ENCODE measurements at regions not wholly inside any gene's neighbourhood (a gene's known extent, or its start where the extent isn't known, plus 50 kb on each side); places are given as distances from the start of the nearest gene placed in this dataset.

DNA sequence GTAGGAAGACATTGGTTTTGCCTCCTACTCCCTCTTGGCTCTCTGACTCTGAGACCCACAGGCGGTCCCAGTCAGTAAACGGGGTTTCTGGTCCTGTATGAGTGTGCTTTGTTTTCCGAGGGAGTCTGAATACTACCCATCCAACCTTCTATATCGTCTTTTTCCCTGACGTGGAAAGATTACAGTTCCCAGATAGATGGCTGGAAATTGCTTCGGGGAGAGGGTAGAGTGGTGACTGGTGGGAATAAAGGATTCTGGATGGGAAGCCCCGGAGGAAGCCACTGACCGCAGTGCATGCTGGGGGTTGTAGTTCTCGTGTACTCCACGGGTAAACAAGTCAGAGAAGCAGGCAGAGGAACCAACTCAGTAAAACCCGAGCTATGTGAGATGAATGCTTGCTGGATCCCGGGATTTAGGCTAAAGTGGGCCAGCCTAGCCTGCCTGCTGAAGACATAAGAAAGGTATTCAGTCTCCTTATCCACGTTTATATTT is 66.2 kb upstream of the IRF2BP2 start:
- Histone ChIP-seq H2AFZ (ENCODE audit: low read depth, low read length) (peak overlapping the region; percentile 83), H3K27ac (ENCODE audit: low read length) (peak overlapping the region; percentile 59), H3K79me2 (replicated peaks; ENCODE audit: insufficient read depth, low read length) (no peaks in the 10 kb centered on the region), H3F3A (ENCODE audit: insufficient read depth, low read length, poor library complexity, severe bottlenecking) (no peaks in the 10 kb centered on the region), H3K9me2 (ENCODE audit: insufficient read depth, low read length) (no peaks in the 10 kb centered on the region), H3K9ac (ENCODE audit: low read length) (peak overlapping the region; percentile 6), H3K4me3 (ENCODE audit: low read length) (peak overlapping the region; percentile 44), H3K36me3 (ENCODE audit: insufficient read depth, low read length) (no peaks in the 10 kb centered on the region), H3K4me2 (ENCODE audit: low read length) (no peak overlapping the region), H3K27me3 (ENCODE audit: insufficient read depth, low read depth, low read length) (no peaks in the 10 kb centered on the region), H4K20me1 (ENCODE audit: insufficient read depth) (no peaks in the 10 kb centered on the region), H3K9me3 (ENCODE audit: low read length) (no peaks in the 10 kb centered on the region)
- TF ChIP-seq SMC3 (conservative IDR thresholded peaks at IDR 0.05; ENCODE audit: poor library complexity), result peak; percentile 26
- TF ChIP-seq EP300 (conservative IDR thresholded peaks at IDR 0.05; ENCODE audit: poor library complexity, severe bottlenecking), result no peak
- no peak for TF ChIP-seq TAF1 (IDR thresholded peaks at IDR 0.05; ENCODE audit: low read depth)
- TF ChIP-seq, protein P1, sequence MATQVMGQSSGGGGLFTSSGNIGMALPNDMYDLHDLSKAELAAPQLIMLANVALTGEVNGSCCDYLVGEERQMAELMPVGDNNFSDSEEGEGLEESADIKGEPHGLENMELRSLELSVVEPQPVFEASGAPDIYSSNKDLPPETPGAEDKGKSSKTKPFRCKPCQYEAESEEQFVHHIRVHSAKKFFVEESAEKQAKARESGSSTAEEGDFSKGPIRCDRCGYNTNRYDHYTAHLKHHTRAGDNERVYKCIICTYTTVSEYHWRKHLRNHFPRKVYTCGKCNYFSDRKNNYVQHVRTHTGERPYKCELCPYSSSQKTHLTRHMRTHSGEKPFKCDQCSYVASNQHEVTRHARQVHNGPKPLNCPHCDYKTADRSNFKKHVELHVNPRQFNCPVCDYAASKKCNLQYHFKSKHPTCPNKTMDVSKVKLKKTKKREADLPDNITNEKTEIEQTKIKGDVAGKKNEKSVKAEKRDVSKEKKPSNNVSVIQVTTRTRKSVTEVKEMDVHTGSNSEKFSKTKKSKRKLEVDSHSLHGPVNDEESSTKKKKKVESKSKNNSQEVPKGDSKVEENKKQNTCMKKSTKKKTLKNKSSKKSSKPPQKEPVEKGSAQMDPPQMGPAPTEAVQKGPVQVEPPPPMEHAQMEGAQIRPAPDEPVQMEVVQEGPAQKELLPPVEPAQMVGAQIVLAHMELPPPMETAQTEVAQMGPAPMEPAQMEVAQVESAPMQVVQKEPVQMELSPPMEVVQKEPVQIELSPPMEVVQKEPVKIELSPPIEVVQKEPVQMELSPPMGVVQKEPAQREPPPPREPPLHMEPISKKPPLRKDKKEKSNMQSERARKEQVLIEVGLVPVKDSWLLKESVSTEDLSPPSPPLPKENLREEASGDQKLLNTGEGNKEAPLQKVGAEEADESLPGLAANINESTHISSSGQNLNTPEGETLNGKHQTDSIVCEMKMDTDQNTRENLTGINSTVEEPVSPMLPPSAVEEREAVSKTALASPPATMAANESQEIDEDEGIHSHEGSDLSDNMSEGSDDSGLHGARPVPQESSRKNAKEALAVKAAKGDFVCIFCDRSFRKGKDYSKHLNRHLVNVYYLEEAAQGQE (IDR thresholded peaks at IDR 0.05; ENCODE audit: borderline replicate concordance), result peak; percentile 89
- TF ChIP-seq, protein P2, sequence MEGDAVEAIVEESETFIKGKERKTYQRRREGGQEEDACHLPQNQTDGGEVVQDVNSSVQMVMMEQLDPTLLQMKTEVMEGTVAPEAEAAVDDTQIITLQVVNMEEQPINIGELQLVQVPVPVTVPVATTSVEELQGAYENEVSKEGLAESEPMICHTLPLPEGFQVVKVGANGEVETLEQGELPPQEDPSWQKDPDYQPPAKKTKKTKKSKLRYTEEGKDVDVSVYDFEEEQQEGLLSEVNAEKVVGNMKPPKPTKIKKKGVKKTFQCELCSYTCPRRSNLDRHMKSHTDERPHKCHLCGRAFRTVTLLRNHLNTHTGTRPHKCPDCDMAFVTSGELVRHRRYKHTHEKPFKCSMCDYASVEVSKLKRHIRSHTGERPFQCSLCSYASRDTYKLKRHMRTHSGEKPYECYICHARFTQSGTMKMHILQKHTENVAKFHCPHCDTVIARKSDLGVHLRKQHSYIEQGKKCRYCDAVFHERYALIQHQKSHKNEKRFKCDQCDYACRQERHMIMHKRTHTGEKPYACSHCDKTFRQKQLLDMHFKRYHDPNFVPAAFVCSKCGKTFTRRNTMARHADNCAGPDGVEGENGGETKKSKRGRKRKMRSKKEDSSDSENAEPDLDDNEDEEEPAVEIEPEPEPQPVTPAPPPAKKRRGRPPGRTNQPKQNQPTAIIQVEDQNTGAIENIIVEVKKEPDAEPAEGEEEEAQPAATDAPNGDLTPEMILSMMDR (IDR thresholded peaks at IDR 0.05; ENCODE audit: poor library complexity, severe bottlenecking), result no peak
- peak; percentile 13 for TF ChIP-seq POLR2AphosphoS5 (IDR thresholded peaks at IDR 0.05)
- TF ChIP-seq MXI1 (conservative IDR thresholded peaks at IDR 0.05; ENCODE audit: poor library complexity, severe bottlenecking), result no peak
- no peak for TF ChIP-seq EZH2 (IDR thresholded peaks at IDR 0.05; ENCODE audit: borderline replicate concordance, insufficient read depth, low read length, poor library complexity, severe bottlenecking)
- TF ChIP-seq RAD21 (conservative IDR thresholded peaks at IDR 0.05), result no peak

DNA sequence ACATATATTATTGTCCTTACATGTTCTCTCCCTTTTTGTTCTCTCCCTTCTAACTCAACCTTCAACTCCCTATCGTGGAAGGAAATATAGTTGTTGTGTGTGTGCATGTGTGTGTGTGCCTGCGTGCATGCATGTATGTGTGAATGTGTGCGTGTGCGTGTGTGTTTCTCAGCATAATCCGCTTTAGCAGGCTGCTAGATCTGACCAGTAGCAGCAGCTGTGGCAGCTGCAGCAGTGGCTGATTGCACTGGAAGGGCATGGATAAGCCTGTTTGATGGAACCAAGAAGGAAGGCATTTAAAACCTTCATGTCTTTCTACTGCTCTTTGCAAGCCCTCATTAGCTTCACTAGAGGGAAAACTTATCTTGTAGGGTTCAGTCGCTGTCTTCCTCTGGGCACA is 65.6 kb upstream of the IRF2BP2 start:
- H3K4me3 ChIP-seq (ENCODE audit: low read length), result peak overlapping the region; percentile 44
- TF ChIP-seq MXI1 (conservative IDR thresholded peaks at IDR 0.05; ENCODE audit: poor library complexity, severe bottlenecking) (no peak), RAD21 (conservative IDR thresholded peaks at IDR 0.05) (no peak), EZH2 (IDR thresholded peaks at IDR 0.05; ENCODE audit: borderline replicate concordance, insufficient read depth, low read length, poor library complexity, severe bottlenecking) (no peak), SMC3 (conservative IDR thresholded peaks at IDR 0.05; ENCODE audit: poor library complexity) (no peak), POLR2AphosphoS5 (IDR thresholded peaks at IDR 0.05) (no peak), TAF1 (IDR thresholded peaks at IDR 0.05; ENCODE audit: low read depth) (no peak), EP300 (conservative IDR thresholded peaks at IDR 0.05; ENCODE audit: poor library complexity, severe bottlenecking) (no peak)
- TF ChIP-seq, protein P2 (IDR thresholded peaks at IDR 0.05; ENCODE audit: poor library complexity, severe bottlenecking), result no peak
- TF ChIP-seq, protein P1 (IDR thresholded peaks at IDR 0.05; ENCODE audit: borderline replicate concordance), result no peak
- no peaks in the 10 kb centered on the region for H3K9me2 ChIP-seq (ENCODE audit: insufficient read depth, low read length)
- H3K27ac ChIP-seq (ENCODE audit: low read length), result peak overlapping the region; percentile 59
- H3F3A ChIP-seq (ENCODE audit: insufficient read depth, low read length, poor library complexity, severe bottlenecking), result no peaks in the 10 kb centered on the region
- H3K27me3 ChIP-seq (ENCODE audit: insufficient read depth, low read depth, low read length), result no peaks in the 10 kb centered on the region
- H3K9me3 ChIP-seq (ENCODE audit: low read length), result no peaks in the 10 kb centered on the region
- H3K36me3 ChIP-seq (ENCODE audit: insufficient read depth, low read length), result no peaks in the 10 kb centered on the region
- no peaks in the 10 kb centered on the region for H3K79me2 ChIP-seq (replicated peaks; ENCODE audit: insufficient read depth, low read length)
- peak overlapping the region; percentile 83 for H2AFZ ChIP-seq (ENCODE audit: low read depth, low read length)
- H4K20me1 ChIP-seq (ENCODE audit: insufficient read depth), result no peaks in the 10 kb centered on the region
- no peak overlapping the region for H3K4me2 ChIP-seq (ENCODE audit: low read length)
- H3K9ac ChIP-seq (ENCODE audit: low read length), result peak overlapping the region; percentile 6

All from neural cell (in vitro differentiated cells).